HAP-1 (cell line): ENCODE measurements at regions not wholly inside any gene's neighbourhood (a gene's known extent, or its start where the extent isn't known, plus 50 kb on each side); places are given as distances from the start of the nearest gene placed in this dataset.

ENCODE experiments used
- DNase-seq, 2 experiments: peaks; one replicate each; pipeline ENCODE4 v3.0.0-alpha.2; 2016 to 2020; ENCODE audit warnings: low spot score in 2 of 2
- H3K27me3 ChIP-seq: fragments of 250-450 bp; sonication (Bioruptor Pico); 2 replicates; pipeline ENCODE4 v1.5.1; 2020; ENCODE audit warnings: low read depth, mild to moderate bottlenecking, moderate library complexity
- H3K36me3 ChIP-seq: fragments of 250-450 bp; sonication (Bioruptor Pico); replicated peaks from 2 replicates; pipeline ENCODE4 v1.5.1; 2020; ENCODE audit warnings: mild to moderate bottlenecking
- H3K4me1 ChIP-seq: fragments of 250-450 bp; sonication (Bioruptor Pico); 2 replicates; pipeline ENCODE4 v1.5.1; 2020; ENCODE audit warnings: mild to moderate bottlenecking
- H3K4me3 ChIP-seq: fragments of 250-450 bp; sonication (Bioruptor Pico); 2 replicates; pipeline ENCODE4 v1.5.1; 2020; ENCODE audit warnings: mild to moderate bottlenecking, moderate library complexity
- H3K9me3 ChIP-seq: fragments of 250-450 bp; sonication (Bioruptor Pico); 2 replicates; pipeline ENCODE4 v1.5.1; 2020; ENCODE audit warnings: mild to moderate bottlenecking, moderate library complexity
- in situ Hi-C: fragments of 300-500 bp; cut with MboI; formaldehyde crosslinking; loops from 3 replicates; pipeline ENCODE4 v1.14.3; 2020; ENCODE audit warnings: low sequenced_read_pairs, inconsistent platforms, mixed read lengths

- Histone ChIP-seq H3K9me3 (no peaks in the 10 kb centered on the region), H3K36me3 (no peaks in the 10 kb centered on the region), H3K27me3 (no peaks in the 10 kb centered on the region), H3K4me3 (no peak overlapping the region), H3K4me1 (no peaks in the 10 kb centered on the region)
- no peak for DNase-seq
- in situ Hi-C loops = no loop called here
Measured at GRCh38 chr3:5312290-5312689, 124.8 kb downstream of the EDEM1 start.

DNA sequence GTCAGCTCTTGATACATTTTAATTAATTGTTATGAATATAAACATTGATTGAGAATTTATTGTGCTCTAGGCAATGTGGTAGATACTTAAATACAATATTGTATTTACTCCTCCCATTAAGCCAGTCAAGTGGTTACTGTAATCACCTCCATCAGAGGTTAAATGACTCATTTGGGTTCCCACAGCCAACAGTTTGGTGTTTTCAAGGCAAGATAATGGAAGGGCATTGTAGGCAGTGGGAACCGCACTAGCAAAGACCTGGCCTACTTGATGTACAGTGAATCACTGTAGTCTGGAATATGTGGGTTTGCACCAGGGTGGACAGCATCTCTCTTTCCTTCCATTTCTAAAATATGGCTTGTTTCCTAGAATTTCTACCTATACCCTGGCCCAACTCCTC lies 127.4 kb downstream of the EDEM1 start:
- no peak for DNase-seq
- H3K36me3 ChIP-seq = no peaks in the 10 kb centered on the region
- no peak overlapping the region for H3K4me3 ChIP-seq
- no peaks in the 10 kb centered on the region for H3K4me1 ChIP-seq
- in situ Hi-C loops = no loop called here
- no peaks in the 10 kb centered on the region for H3K9me3 ChIP-seq
- H3K27me3 ChIP-seq = no peaks in the 10 kb centered on the region

GRCh38 chr3:5317557-5317956 lies 130.1 kb downstream of the EDEM1 start:
- Histone ChIP-seq H3K9me3 (no peaks in the 10 kb centered on the region), H3K4me3 (no peak overlapping the region), H3K36me3 (no peaks in the 10 kb centered on the region), H3K4me1 (no peaks in the 10 kb centered on the region), H3K27me3 (no peaks in the 10 kb centered on the region)
- DNase-seq = no peak
- in situ Hi-C loops = no loop called here

- H3K27me3 ChIP-seq = no peaks in the 10 kb centered on the region
- no peaks in the 10 kb centered on the region for H3K9me3 ChIP-seq
Measured at GRCh38 chr3:5319454-5319853, 131.9 kb downstream of the EDEM1 start.

DNA sequence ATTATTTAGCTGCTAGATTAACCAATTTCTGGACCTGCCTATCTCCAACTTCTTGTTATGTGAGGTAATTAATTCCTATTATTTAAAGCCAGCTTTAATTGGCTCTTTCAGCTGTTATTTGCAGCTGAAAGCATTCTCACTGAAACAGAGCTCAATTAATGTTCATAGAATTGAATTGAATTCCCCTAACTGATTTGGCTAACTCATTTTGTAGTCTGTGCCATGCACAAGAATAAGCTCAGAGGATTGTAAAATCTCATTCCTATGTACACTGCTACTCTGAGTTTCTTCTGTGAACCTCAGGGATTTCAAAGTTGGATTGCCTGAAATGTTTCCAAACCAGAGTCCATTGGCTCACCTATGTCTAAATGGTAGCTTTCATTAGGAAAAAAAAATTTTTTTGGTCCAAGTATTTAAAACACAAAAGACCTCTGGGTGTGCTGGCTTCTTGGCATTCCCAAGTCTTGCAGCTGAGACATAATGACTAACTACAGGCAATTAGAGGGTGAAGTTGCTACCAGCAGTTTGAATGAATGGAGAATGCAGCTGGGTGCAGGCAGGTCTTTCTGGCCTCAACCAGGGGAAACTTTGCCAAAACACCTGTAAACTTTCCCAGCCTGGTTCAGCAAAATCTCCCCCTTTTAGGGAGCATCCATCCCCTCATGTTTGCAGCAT lies 134.3 kb downstream of the EDEM1 start:
- in situ Hi-C loops = no loop called here
- Histone ChIP-seq H3K36me3 (no peaks in the 10 kb centered on the region), H3K9me3 (no peaks in the 10 kb centered on the region), H3K27me3 (no peaks in the 10 kb centered on the region), H3K4me1 (no peaks in the 10 kb centered on the region), H3K4me3 (no peak overlapping the region)
- no peak for DNase-seq

More at GRCh38 chr3:5319454-5319853, 131.9 kb downstream of the EDEM1 start:
- in situ Hi-C loops = no loop called here
- no peak overlapping the region for H3K4me3 ChIP-seq
- H3K4me1 ChIP-seq = no peaks in the 10 kb centered on the region
- DNase-seq = no peak
- H3K36me3 ChIP-seq = no peaks in the 10 kb centered on the region

GRCh38 chr3:5324780-5325179 lies 137.3 kb downstream of the EDEM1 start:
- Histone ChIP-seq H3K36me3 (no peaks in the 10 kb centered on the region), H3K4me3 (no peak overlapping the region), H3K27me3 (no peaks in the 10 kb centered on the region), H3K4me1 (no peaks in the 10 kb centered on the region), H3K9me3 (no peaks in the 10 kb centered on the region)
- in situ Hi-C loops = no loop called here
- no peak for DNase-seq

DNA sequence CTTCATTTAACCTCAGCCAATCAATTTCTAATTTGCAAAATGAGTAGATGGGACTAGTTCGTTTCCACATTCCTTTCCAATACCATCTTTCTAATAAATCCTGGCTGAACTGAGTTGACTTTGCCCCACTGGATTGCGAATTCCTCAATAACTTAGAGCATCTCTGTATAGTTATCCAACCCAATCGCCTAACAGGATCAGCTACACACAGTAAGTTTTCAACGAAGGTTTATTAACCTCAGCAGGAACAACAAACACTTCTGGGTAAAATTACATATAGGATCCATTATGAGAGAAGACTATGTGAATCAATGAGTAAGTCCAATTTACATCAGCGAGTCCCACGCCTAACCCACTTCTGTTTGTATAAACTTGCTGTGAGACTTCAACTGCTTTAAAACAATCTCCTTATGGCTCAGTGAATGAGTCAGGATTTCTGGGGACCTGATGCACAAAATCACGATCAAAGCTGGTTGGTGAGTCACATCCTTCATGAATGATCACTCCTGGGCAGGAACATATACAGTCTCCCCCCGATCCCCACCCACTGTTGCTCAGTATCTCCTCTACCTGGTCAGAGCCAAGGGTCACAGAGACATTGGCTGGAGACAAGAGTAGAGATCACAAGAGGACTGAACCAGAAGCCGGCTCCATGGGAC lies 142.8 kb downstream of the EDEM1 start:
- Histone ChIP-seq H3K4me1 (no peaks in the 10 kb centered on the region), H3K27me3 (no peaks in the 10 kb centered on the region), H3K9me3 (no peaks in the 10 kb centered on the region), H3K36me3 (no peaks in the 10 kb centered on the region), H3K4me3 (no peak overlapping the region)
- in situ Hi-C loops = no loop called here
- no peak for DNase-seq

- in situ Hi-C loops = no loop called here
- Histone ChIP-seq H3K36me3 (no peaks in the 10 kb centered on the region), H3K27me3 (no peaks in the 10 kb centered on the region), H3K4me3 (no peak overlapping the region), H3K9me3 (no peaks in the 10 kb centered on the region), H3K4me1 (no peaks in the 10 kb centered on the region)
- no peak for DNase-seq
Measured at GRCh38 chr3:5331567-5332269, 144.2 kb downstream of the EDEM1 start.

DNA sequence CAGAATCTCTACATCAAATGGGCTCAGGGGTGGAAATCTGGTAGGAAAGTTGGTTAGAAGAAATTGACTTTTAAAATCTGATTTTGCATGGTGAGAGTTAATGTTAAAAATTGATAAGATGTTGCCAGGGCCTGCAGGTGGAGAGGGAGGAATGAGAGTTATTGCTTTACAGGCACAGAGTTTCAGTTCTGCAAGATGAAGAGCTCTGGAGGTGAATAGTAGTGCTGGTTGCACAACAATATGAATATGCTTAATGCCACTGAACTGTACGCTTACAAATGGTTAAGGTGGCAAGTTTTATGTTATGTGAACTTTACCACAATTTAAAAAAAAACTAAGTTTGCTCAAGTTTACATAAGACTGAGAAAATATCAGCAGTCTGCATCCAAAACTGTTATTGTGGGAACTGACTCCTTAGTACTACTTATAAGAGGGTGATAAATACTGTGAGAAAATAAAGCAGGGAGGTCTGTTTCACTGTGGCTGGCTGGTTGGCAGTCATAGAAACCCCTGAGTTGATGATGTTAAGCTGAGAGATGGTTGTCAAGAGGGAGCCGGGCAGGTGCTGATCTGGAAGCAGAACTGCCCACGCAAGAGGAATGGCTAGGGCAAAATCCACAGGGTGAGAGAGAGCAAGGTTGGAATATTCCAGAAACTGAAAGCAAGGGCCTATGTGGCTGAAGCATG lies 144.9 kb downstream of the EDEM1 start:
- no peak overlapping the region for H3K4me3 ChIP-seq
- H3K27me3 ChIP-seq = no peaks in the 10 kb centered on the region
- no peaks in the 10 kb centered on the region for H3K9me3 ChIP-seq
- no peak for DNase-seq
- H3K36me3 ChIP-seq = no peaks in the 10 kb centered on the region
- in situ Hi-C loops = no loop called here
- H3K4me1 ChIP-seq = no peaks in the 10 kb centered on the region

DNA sequence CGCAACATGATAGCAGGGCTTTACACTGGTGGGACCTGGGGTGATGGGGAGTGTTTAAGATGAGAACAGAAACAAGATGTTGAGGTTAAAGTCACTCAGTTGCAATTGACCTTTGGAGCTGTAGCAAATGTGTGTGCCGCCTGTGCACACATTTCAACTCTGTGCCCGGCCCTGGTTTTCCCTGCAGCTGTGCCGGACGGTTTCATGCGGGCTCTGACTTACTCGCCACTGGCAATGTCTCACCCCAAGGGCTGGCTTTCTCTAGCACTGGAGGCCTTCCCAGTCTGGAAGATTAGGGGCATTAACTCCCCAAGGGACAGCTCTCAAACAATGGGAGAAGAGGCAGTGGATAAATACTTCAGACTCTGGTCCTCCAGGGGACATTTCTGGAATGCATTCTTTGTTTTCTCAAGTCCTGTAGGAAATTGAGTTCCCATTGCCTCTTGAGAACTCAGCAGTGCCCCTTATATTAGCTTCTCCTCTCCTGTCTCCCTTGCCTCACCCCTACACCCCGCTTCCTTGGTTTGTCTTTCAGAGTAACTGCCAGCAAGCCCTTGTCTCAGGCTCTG lies 152.5 kb downstream of the EDEM1 start:
- H3K4me1 ChIP-seq = no peaks in the 10 kb centered on the region
- no peaks in the 10 kb centered on the region for H3K9me3 ChIP-seq
- in situ Hi-C loops = no loop called here
- no peak overlapping the region for H3K4me3 ChIP-seq
- DNase-seq = no peak
- H3K36me3 ChIP-seq = no peaks in the 10 kb centered on the region
- H3K27me3 ChIP-seq = no peaks in the 10 kb centered on the region

DNA sequence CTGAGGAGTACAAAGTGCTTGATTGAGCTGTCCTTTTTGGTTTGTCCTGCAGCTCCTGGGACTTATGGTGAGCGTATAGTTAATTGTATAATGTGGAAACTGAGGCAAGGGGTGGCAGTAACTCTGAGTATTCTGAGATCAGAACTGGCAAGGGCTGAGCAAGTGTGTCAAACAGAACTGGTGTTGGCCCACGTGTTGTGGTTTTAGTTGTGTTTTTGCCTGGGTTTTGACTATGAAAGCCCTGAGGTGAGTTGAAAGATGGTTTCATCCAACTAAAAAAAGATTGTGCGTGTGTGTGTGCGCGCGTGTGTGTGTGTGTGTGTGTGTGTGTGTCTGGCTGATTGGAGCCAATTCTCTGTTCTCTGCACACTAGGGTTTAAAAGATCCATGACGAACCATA lies 154.1 kb downstream of the EDEM1 start:
- no peaks in the 10 kb centered on the region for H3K36me3 ChIP-seq
- in situ Hi-C loops = no loop called here
- no peaks in the 10 kb centered on the region for H3K4me1 ChIP-seq
- no peaks in the 10 kb centered on the region for H3K9me3 ChIP-seq
- no peak overlapping the region for H3K4me3 ChIP-seq
- DNase-seq = no peak
- no peaks in the 10 kb centered on the region for H3K27me3 ChIP-seq

DNA sequence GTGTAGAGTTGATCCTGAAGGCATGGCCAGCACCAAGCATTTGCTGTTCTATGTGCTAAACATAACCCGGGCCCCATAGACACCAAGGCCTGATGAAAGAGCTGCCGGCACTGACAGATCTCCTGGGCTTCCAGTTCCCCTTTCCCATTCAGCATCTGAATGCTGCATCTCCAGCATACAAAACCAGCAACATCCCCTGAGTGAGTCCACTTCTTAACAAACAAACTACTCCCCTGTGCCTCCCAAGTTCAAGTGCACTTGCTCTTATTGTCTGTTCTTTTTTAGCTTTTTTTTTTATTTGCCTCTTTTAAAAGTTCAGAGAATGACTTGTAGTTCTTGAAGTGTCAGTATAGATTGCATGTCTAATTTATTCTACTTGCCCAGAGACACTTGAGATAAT lies 156.0 kb downstream of the EDEM1 start:
- Histone ChIP-seq H3K4me1 (no peaks in the 10 kb centered on the region), H3K9me3 (no peaks in the 10 kb centered on the region)
- no peak for DNase-seq

GRCh38 chr3:5344707-5345106 lies 157.2 kb downstream of the EDEM1 start:
- no peak for DNase-seq

More for the DNA sequence above, 156.0 kb downstream of the EDEM1 start:
- Histone ChIP-seq H3K36me3 (no peaks in the 10 kb centered on the region), H3K4me3 (no peak overlapping the region), H3K27me3 (no peaks in the 10 kb centered on the region)
- in situ Hi-C loops = no loop called here

More at GRCh38 chr3:5344707-5345106, 157.2 kb downstream of the EDEM1 start:
- Histone ChIP-seq H3K4me1 (no peaks in the 10 kb centered on the region), H3K27me3 (no peaks in the 10 kb centered on the region), H3K36me3 (no peaks in the 10 kb centered on the region), H3K4me3 (no peak overlapping the region), H3K9me3 (no peaks in the 10 kb centered on the region)
- in situ Hi-C loops = no loop called here
